HL-60 (cell line): ENCODE measurements at regions not wholly inside any gene's neighbourhood (a gene's known extent, or its start where the extent isn't known, plus 50 kb on each side); places are given as distances from the start of the nearest gene placed in this dataset.

Experiments
- GABPA ChIP-seq: IDR thresholded peaks from 2 replicates; pipeline ENCODE4 v1.6.1; 2012; ENCODE audit warnings: low read depth
- POLR2AphosphoS5 ChIP-seq: IDR thresholded peaks from 2 replicates; pipeline ENCODE4 v1.6.1; 2012; ENCODE audit warnings: low read depth
- TF ChIP-seq, protein P1 (sequence below): IDR thresholded peaks from 2 replicates; pipeline ENCODE4 v1.6.1; 2012; ENCODE audit warnings: low read depth; ENCODE audit not compliant: insufficient replicate concordance
- TF ChIP-seq, protein P2 (sequence below): IDR thresholded peaks from one replicate; pipeline ENCODE4 v1.5.1; 2011; ENCODE audit warnings: low read length, control low read depth, inconsistent platforms; ENCODE audit not compliant: insufficient read depth

GRCh38 chr11:31939004-31939403 is 127.9 kb upstream of the PAX6 start:
- TF ChIP-seq POLR2AphosphoS5 (no peak), GABPA (no peak)
- TF ChIP-seq, protein P1, sequence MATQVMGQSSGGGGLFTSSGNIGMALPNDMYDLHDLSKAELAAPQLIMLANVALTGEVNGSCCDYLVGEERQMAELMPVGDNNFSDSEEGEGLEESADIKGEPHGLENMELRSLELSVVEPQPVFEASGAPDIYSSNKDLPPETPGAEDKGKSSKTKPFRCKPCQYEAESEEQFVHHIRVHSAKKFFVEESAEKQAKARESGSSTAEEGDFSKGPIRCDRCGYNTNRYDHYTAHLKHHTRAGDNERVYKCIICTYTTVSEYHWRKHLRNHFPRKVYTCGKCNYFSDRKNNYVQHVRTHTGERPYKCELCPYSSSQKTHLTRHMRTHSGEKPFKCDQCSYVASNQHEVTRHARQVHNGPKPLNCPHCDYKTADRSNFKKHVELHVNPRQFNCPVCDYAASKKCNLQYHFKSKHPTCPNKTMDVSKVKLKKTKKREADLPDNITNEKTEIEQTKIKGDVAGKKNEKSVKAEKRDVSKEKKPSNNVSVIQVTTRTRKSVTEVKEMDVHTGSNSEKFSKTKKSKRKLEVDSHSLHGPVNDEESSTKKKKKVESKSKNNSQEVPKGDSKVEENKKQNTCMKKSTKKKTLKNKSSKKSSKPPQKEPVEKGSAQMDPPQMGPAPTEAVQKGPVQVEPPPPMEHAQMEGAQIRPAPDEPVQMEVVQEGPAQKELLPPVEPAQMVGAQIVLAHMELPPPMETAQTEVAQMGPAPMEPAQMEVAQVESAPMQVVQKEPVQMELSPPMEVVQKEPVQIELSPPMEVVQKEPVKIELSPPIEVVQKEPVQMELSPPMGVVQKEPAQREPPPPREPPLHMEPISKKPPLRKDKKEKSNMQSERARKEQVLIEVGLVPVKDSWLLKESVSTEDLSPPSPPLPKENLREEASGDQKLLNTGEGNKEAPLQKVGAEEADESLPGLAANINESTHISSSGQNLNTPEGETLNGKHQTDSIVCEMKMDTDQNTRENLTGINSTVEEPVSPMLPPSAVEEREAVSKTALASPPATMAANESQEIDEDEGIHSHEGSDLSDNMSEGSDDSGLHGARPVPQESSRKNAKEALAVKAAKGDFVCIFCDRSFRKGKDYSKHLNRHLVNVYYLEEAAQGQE: no peak
- TF ChIP-seq, protein P2, sequence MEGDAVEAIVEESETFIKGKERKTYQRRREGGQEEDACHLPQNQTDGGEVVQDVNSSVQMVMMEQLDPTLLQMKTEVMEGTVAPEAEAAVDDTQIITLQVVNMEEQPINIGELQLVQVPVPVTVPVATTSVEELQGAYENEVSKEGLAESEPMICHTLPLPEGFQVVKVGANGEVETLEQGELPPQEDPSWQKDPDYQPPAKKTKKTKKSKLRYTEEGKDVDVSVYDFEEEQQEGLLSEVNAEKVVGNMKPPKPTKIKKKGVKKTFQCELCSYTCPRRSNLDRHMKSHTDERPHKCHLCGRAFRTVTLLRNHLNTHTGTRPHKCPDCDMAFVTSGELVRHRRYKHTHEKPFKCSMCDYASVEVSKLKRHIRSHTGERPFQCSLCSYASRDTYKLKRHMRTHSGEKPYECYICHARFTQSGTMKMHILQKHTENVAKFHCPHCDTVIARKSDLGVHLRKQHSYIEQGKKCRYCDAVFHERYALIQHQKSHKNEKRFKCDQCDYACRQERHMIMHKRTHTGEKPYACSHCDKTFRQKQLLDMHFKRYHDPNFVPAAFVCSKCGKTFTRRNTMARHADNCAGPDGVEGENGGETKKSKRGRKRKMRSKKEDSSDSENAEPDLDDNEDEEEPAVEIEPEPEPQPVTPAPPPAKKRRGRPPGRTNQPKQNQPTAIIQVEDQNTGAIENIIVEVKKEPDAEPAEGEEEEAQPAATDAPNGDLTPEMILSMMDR: no peak
